OCI-M2 (cell line): ENCODE measurements at regions not wholly inside any gene's neighbourhood (a gene's known extent, or its start where the extent isn't known, plus 50 kb on each side); places are given as distances from the start of the nearest gene placed in this dataset.
"Not testable (repeated sequence)": the region's sequence is repeated elsewhere in the genome, so short reads cannot be mapped to it uniquely, and the experiment has no call there.

Experiments used
- DNase-seq: peaks from one replicate; lab custom pipeline; 2025; ENCODE audit not compliant: unreplicated experiment; lab: John Stamatoyannopoulos, UW

- not testable (repeated sequence) for DNase-seq
Observed at GRCh38 chr2:16915341-16915755, 249.7 kb upstream of the CYRIA start.

GRCh38 chr2:16911746-16912145, 246.1 kb upstream of the CYRIA start:
- DNase-seq, result no peak

- DNase-seq, result no peak
Observed at GRCh38 chr2:16908656-16909055, 243.0 kb upstream of the CYRIA start.

GRCh38 chr2:16907645-16908282, 242.1 kb upstream of the CYRIA start:
- no peak for DNase-seq

GRCh38 chr2:16905325-16905724, 239.7 kb upstream of the CYRIA start:
- not testable (repeated sequence) for DNase-seq

- no peak for DNase-seq
Observed at GRCh38 chr2:16900405-16901025, 234.9 kb upstream of the CYRIA start.

- no peak for DNase-seq
Observed at GRCh38 chr2:16899958-16900357, 234.3 kb upstream of the CYRIA start.

GRCh38 chr2:16890081-16890480, 224.4 kb upstream of the CYRIA start:
- DNase-seq, result no peak

GRCh38 chr2:16885027-16885426, 219.4 kb upstream of the CYRIA start:
- no peak for DNase-seq

GRCh38 chr2:16882706-16883105, 217.1 kb upstream of the CYRIA start:
- no peak for DNase-seq

- no peak for DNase-seq
Observed at GRCh38 chr2:16881122-16881521, 215.5 kb upstream of the CYRIA start.

- DNase-seq, result no peak
Observed at GRCh38 chr2:16871411-16871810, 205.8 kb upstream of the CYRIA start.

- no peak for DNase-seq
Observed at GRCh38 chr2:16870491-16871076, 204.9 kb upstream of the CYRIA start.

GRCh38 chr2:16869711-16870110, 204.1 kb upstream of the CYRIA start:
- DNase-seq, result no peak

GRCh38 chr2:16862471-16862870, 196.8 kb upstream of the CYRIA start:
- no peak for DNase-seq

GRCh38 chr2:16861530-16861929, 195.9 kb upstream of the CYRIA start:
- DNase-seq, result no peak

- DNase-seq, result no peak
Observed at GRCh38 chr2:16861111-16861510, 195.5 kb upstream of the CYRIA start.

GRCh38 chr2:16860627-16861026, 195.0 kb upstream of the CYRIA start:
- DNase-seq, result no peak

GRCh38 chr2:16855183-16855582, 189.5 kb upstream of the CYRIA start:
- no peak for DNase-seq

- no peak for DNase-seq
Observed at GRCh38 chr2:16853088-16853487, 187.5 kb upstream of the CYRIA start.

- DNase-seq, result no peak
Observed at GRCh38 chr2:16852651-16853050, 187.0 kb upstream of the CYRIA start.

- no peak for DNase-seq
Observed at GRCh38 chr2:16851126-16851525, 185.5 kb upstream of the CYRIA start.
